Muscle of leg (tissue), 3 donors: ENCODE measurements at regions not wholly inside any gene's neighbourhood (a gene's known extent, or its start where the extent isn't known, plus 50 kb on each side); places are given as distances from the start of the nearest gene placed in this dataset.

Source experiments
- DNase-seq: peaks from one replicate; pipeline ENCODE4 v3.0.0; 2013
- H3K27ac ChIP-seq: one replicate; pipeline ENCODE4 v1.5.1; 2013; ENCODE audit warnings: mild to moderate bottlenecking, low read length, control low read depth
- H3K27me3 ChIP-seq: one replicate; pipeline ENCODE4 v1.6.1; 2013; ENCODE audit warnings: low read length; ENCODE audit not compliant: control insufficient read depth, insufficient read depth
- H3K36me3 ChIP-seq: one replicate; pipeline ENCODE4 v1.6.1; 2013; ENCODE audit warnings: low read length; ENCODE audit not compliant: control insufficient read depth, insufficient read depth
- H3K4me1 ChIP-seq: one replicate; pipeline ENCODE4 v1.6.1; 2013; ENCODE audit warnings: low read length; ENCODE audit not compliant: control insufficient read depth, insufficient read depth
- H3K4me3 ChIP-seq: one replicate; pipeline ENCODE4 v1.5.1; 2013; ENCODE audit warnings: low read length, control low read depth
- H3K9me3 ChIP-seq: replicated peaks from 2 replicates; pipeline ENCODE4 v1.6.1; 2013; ENCODE audit warnings: low read depth, low read length; ENCODE audit not compliant: control insufficient read depth
- WGBS: methylation state at CpG from one replicate; pipeline ENCODE4 v1.1.5; 2013; ENCODE audit warnings: missing lambda C conversion rate; ENCODE audit not compliant: insufficient coverage; 5-methylcytosine and 5-hydroxymethylcytosine counted together

DNA sequence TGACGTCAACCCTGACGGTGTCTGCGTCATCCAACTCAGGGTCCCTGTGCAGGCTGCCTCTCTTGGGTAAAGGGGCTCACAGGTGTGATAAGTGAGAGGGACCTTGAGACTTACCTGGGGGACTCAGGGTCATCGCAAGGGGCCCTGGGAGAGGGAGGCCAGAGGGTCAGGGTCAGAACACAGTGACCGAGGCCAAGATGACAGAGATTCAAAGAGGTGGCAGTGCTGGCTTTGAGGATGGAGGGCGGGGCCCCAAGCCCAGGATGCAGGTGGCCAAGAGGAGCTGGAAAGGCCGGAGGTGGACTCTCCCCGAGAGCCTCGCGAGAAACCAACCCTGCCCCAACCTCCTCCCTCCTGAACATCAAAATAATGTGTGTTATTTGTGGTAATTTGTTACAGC is 165.2 kb upstream of the PPP2R2D start:
- Histone ChIP-seq H3K4me1 (no peaks in the 10 kb centered on the region), H3K36me3 (no peaks in the 10 kb centered on the region), H3K27me3 (no peaks in the 10 kb centered on the region), H3K27ac (no peak overlapping the region), H3K4me3 (no peak overlapping the region), H3K9me3 (peaks cover 6% of the 10 kb centered on the region)
- WGBS, result 87% methylated on average over 5 of the region's 10 CpGs
- DNase-seq, result no peak

DNA sequence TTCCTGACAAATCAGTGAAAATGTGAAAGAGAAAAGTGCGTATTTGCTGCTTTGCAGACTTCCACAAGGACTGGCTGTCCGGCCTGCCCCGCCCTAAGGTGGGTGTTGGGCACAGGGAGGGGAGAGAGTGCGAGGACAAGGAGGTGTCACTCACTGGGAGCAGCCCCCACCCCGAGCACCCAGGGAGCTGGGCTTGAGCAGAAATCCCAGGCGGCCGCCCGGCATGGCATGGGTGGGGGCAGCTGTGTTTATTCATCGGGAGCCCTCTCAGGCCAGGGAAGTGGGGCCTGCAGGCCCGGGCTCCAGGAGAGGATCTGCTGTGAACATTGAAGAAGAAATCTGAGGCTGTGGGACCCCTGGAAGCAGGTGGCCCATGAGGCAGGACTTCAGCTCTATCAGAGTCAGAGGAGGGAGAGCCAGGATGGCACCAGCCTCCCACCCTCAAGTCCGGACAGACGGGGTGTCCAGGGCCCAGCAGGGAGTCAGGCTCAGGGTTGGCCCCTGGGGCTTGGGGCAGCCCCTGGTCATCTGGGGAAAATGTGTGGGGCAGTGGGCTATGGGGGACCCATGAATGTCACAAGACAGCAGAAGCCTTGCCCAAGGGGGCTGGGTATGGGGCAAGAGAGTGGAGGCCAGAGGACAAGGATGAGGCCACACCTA is 164.4 kb upstream of the PPP2R2D start:
- DNase-seq, result no peak
- Histone ChIP-seq H3K4me3 (no peak overlapping the region), H3K27me3 (no peaks in the 10 kb centered on the region), H3K9me3 (peaks cover 6% of the 10 kb centered on the region), H3K27ac (no peak overlapping the region), H3K4me1 (no peaks in the 10 kb centered on the region), H3K36me3 (no peaks in the 10 kb centered on the region)
- 82% methylated on average over 12 of the region's 12 CpGs for whole genome bisulfite sequencing

DNA sequence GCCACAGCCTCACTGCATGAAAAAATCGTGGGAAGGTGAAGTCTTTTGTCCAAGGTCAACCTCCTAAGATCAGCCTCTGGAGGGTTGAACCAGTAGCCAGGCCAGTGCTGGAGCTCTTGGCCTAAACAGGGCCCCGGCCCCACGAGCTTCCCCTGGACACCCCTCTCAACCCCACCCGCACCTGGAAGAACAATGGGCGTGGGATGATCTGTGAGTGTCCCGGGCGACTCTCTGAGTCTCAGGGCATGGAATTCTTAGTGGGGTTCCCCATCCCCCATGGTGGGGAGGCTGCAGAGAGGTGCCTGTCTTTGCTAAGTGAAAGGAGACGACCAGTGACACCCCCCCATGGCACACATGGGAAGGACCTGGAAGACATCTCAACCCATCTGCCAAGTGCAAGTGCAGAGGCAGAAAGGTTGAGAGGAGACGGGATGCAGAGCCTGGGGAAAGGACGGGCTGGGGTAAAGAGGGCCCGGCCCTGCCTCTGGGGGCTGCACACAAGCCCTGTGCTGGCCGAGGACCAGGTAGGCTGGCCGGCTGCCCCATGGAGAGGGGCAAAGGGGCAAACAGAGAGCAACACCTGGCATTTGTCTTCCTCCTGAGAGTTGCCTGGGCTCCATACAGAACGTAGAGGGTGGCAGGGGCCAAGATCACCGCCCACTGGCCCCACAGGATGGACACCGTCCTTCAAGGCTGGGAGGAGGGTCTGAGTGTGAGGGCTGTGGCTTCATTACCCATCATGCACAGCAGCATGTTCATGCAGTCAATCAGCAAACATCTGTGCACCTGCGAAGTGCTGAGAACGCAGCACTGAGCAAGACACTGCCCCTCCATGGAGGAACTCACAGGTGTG is 163.0 kb upstream of the PPP2R2D start:
- no peaks in the 10 kb centered on the region for H3K36me3 ChIP-seq
- H3K9me3 ChIP-seq, result peaks cover 4% of the 10 kb centered on the region
- DNase-seq, result no peak
- H3K27me3 ChIP-seq, result no peaks in the 10 kb centered on the region
- peaks cover 3% of the 10 kb centered on the region for H3K4me1 ChIP-seq
- 81% methylated on average over 10 of the region's 18 CpGs for WGBS
- no peak overlapping the region for H3K4me3 ChIP-seq
- H3K27ac ChIP-seq, result no peak overlapping the region

DNA sequence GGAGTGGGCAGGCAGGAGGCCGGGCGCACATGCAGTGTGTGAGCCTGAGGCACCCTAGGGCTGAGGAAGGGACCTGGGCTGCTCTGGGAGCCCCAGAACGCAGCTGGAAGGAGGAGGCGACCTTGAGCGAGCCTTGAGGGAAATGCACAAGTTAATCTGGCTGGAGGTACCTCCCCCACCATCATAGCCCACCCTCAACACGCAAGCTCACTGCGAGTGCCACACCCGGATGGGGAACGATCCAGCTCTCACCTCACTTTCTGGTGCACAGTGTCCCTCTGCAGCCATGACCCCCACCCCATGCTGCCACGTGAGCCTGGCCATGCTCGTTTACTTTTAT is 162.4 kb upstream of the PPP2R2D start:
- no peak overlapping the region for H3K4me3 ChIP-seq
- peaks cover 4% of the 10 kb centered on the region for H3K9me3 ChIP-seq
- no peaks in the 10 kb centered on the region for H3K27me3 ChIP-seq

GRCh38 chr10:131739206-131739605 is 161.6 kb upstream of the PPP2R2D start:
- no peaks in the 10 kb centered on the region for H3K36me3 ChIP-seq
- WGBS, result 45% methylated on average over 9 of the region's 10 CpGs
- peaks cover 17% of the 10 kb centered on the region for H3K4me1 ChIP-seq
- no peak for DNase-seq
- peaks cover 2% of the 10 kb centered on the region for H3K27me3 ChIP-seq
- peaks cover 4% of the 10 kb centered on the region for H3K9me3 ChIP-seq
- H3K27ac ChIP-seq, result no peak overlapping the region
- no peak overlapping the region for H3K4me3 ChIP-seq

More for the DNA sequence above, 162.4 kb upstream of the PPP2R2D start:
- DNase-seq, result no peak
- no peaks in the 10 kb centered on the region for H3K36me3 ChIP-seq
- no peak overlapping the region for H3K27ac ChIP-seq
- peaks cover 9% of the 10 kb centered on the region for H3K4me1 ChIP-seq
- 69% methylated on average over 4 of the region's 11 CpGs for WGBS

- Histone ChIP-seq H3K27ac (no peak overlapping the region), H3K36me3 (no peaks in the 10 kb centered on the region), H3K27me3 (peaks cover 2% of the 10 kb centered on the region), H3K9me3 (peaks cover 4% of the 10 kb centered on the region), H3K4me1 (peaks cover 19% of the 10 kb centered on the region), H3K4me3 (no peak overlapping the region)
- DNase-seq, result no peak
- 86% methylated on average over 16 of the region's 17 CpGs for WGBS
Measured at GRCh38 chr10:131742500-131742951, 158.3 kb upstream of the PPP2R2D start.

DNA sequence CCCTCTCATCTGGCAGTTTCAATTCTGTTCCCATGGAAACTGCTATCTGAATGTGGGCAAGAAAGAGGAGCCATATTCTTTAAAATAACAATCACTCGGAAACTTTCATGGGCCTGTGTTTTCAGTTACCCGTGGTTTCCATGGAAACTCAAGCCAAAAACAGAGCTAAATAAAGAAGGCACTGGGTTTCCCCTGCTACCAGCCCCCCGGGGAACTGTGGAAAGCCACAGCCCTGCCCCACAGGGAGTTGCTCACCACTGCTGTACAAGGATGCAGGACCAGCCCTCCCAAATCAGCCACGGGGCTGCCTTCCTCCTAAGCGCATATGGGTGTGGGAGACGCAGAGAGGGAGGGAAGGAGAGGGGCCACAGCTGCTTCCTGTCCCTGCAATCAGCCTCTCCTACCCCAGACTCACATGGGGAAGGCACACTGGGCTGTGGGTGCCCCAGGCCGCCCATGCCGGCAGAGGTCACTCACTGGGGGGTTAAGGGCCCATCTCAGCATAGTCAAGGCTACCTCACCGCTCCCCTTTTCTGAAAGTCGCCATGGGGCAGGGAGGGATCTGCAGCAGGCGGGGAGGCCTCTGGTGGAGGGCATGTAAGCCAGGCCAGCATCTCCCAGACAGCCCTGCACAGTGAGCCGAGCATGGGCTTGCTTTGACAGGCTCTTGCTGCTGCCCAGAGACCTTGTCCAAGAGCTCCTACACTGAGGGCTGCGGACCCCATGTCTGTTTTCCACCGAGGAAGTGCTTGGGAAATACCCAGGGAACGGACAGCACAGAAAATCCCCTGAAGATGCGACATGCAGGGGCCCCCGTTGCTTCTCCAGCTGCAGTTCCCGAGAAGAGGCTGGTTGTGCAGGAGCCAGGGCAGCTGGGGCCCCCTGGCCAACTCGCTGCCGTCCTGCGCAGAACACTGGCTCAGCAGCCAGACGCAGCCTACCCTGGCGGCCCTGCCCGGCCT is 157.3 kb upstream of the PPP2R2D start:
- H3K4me1 ChIP-seq, result peaks cover 19% of the 10 kb centered on the region
- peaks cover 4% of the 10 kb centered on the region for H3K9me3 ChIP-seq
- peak; percentile 72 for DNase-seq
- 17% methylated on average over 20 of the region's 24 CpGs for WGBS
- no peaks in the 10 kb centered on the region for H3K36me3 ChIP-seq
- no peak overlapping the region for H3K4me3 ChIP-seq
- peak overlapping the region; percentile 21 for H3K27ac ChIP-seq
- peaks cover 2% of the 10 kb centered on the region for H3K27me3 ChIP-seq

- peaks cover 4% of the 10 kb centered on the region for H3K9me3 ChIP-seq
- peaks cover 19% of the 10 kb centered on the region for H3K4me1 ChIP-seq
- H3K27me3 ChIP-seq, result peaks cover 5% of the 10 kb centered on the region
- H3K36me3 ChIP-seq, result no peaks in the 10 kb centered on the region
- 28% methylated on average over 7 of the region's 10 CpGs for WGBS
- no peak for DNase-seq
- no peak overlapping the region for H3K27ac ChIP-seq
- H3K4me3 ChIP-seq, result no peak overlapping the region
Measured at GRCh38 chr10:131744346-131744745, 156.5 kb upstream of the PPP2R2D start.

DNA sequence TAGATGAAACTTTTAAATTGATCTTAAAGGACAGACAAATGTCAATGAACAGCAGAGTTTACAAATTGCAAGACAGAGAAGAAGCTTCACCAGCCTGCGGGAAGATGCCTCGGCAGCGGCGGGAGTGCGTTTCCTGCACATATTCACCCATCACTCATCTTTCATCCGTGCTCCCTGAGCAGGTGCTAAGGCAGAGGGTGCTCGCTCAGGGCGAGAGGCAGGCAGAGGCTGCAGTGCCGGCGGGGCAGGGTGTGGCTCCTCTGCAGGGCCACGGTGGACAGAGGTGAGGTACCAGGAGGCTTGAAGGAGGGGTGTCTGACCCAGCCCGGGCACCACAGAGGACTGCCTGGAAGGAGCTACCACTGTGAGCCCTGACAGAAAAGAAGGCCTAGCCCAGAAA is 155.2 kb upstream of the PPP2R2D start:
- no peaks in the 10 kb centered on the region for H3K9me3 ChIP-seq

More for the DNA sequence above, 155.2 kb upstream of the PPP2R2D start:
- Histone ChIP-seq H3K4me3 (no peak overlapping the region), H3K27ac (no peak overlapping the region), H3K36me3 (no peaks in the 10 kb centered on the region), H3K4me1 (peaks cover 30% of the 10 kb centered on the region), H3K27me3 (peaks cover 5% of the 10 kb centered on the region)
- no peak for DNase-seq
- WGBS, result 85% methylated on average over 12 of the region's 12 CpGs
